NOMO-1 treated with dmso at 0.1 percent for 144 hours (cell line): ENCODE measurements at regions not wholly inside any gene's neighbourhood (a gene's known extent, or its start where the extent isn't known, plus 50 kb on each side); places are given as distances from the start of the nearest gene placed in this dataset.
"Not testable (repeated sequence)": the region's sequence is repeated elsewhere in the genome, so short reads cannot be mapped to it uniquely, and the experiment has no call there.

Source experiments
- DNase-seq: peaks from one replicate; lab custom pipeline; 2025; ENCODE audit not compliant: unreplicated experiment; lab: John Stamatoyannopoulos, UW

GRCh38 chr18:51520676-51521180 lies 323.2 kb upstream of the MEX3C start:
- no peak for DNase-seq

GRCh38 chr18:51522338-51522737 lies 324.9 kb upstream of the MEX3C start:
- no peak for DNase-seq

- DNase-seq: no peak
Measured at GRCh38 chr18:51522821-51523220, 325.3 kb upstream of the MEX3C start.

DNA sequence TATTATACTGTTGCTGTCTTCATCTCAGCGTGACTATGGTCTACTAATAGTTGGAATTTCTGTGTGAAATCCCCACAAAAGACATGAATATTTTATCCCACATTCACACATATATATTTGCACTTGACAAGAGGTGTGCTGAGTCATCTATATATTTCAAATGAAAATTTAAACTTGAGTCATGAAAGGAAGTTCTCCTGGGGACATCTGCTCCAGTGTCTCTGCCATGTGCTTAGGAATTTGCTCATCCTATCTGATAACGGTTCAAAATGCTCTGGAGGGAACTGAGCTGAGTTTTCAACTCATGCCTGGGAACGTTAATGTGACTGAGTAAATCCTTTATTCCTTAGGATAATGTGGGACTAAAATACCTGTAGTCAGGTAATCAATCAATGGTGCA lies 326.2 kb upstream of the MEX3C start:
- DNase-seq: no peak

GRCh38 chr18:51525453-51526225 lies 328.2 kb upstream of the MEX3C start:
- no peak for DNase-seq

GRCh38 chr18:51527826-51528225 lies 330.3 kb upstream of the MEX3C start:
- DNase-seq: no peak

- DNase-seq: no peak
Measured at GRCh38 chr18:51531501-51531900, 334.0 kb upstream of the MEX3C start.

DNA sequence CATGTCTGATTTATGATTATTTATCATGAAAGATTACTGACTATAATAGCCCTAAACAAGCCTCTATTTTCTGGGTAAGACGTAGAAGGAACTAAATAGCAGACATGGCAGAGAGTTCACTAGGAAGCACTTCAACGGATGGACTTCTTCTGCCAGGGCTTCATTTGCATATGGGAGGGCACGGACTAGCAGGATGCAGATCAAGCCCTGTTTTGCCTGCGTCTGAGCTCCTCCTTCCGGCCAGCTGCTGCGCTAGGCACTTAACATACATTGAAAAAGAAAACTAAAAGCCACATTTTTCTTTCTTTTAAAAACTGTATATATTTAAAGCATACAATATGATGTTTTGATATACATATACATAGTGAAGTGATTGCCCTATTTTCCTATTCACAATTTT lies 340.0 kb upstream of the MEX3C start:
- DNase-seq: no peak

GRCh38 chr18:51540562-51540961 lies 343.1 kb upstream of the MEX3C start:
- no peak for DNase-seq

DNA sequence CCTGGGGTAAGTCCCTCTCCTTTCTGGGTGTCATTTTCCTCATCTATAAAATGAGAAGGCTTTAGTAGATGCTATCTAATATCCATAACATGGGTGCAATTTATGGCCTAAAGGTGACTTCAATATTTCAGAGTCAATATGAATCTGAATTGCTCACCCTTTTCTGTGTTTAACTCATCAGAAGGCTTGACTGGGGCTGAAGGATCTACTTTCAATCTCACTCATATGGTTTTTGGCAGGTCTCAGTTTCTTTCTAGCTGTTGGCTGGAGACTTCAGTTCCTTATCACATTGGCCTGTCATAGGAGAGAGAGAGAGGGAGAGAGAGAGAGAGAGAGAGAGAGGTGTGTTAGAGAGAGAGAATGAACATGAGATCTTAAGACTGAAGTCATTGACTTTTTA lies 343.7 kb upstream of the MEX3C start:
- no peak for DNase-seq

DNA sequence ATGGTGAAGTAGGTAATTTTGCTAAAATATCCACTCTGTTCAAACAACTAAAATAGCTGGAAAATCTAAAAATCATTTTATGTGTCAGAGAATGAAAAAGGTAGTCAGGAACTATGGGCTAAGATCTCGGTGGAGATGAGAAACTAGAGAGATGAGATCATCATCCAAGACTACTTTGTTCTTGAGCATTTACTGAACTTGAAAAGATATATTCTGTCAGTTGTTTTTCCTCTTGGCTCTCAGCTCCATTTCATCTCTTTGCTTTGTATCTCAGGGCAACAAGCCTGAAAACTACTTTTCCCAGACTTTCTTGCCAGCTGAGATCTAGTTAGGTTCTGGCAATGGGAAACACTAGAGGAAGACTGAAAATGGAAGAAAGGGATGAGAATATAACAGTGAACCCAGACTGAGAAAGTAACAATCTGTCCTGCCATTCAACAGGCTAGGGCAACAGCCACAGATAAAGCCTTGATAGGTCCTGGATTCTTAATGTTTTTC lies 346.2 kb upstream of the MEX3C start:
- DNase-seq: no peak

DNA sequence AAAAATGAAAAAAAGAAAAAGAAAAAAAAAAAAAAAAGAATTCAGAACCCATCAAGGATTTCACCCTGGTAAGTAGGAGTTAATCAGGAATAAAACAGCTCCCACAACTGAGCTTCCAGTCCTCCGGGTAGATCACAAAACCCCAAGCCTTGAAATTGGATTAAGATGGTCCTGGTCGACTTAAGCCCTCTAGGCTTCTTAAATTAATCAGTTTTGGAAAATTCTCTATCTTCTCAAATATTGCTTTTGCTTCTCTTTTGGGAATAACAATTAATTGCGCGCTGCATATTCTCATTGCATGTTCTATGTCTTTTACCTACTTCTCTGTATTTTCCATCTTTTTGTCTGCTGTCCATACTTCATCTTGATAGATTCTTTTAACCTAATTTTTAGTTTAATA lies 348.0 kb upstream of the MEX3C start:
- no peak for DNase-seq

DNA sequence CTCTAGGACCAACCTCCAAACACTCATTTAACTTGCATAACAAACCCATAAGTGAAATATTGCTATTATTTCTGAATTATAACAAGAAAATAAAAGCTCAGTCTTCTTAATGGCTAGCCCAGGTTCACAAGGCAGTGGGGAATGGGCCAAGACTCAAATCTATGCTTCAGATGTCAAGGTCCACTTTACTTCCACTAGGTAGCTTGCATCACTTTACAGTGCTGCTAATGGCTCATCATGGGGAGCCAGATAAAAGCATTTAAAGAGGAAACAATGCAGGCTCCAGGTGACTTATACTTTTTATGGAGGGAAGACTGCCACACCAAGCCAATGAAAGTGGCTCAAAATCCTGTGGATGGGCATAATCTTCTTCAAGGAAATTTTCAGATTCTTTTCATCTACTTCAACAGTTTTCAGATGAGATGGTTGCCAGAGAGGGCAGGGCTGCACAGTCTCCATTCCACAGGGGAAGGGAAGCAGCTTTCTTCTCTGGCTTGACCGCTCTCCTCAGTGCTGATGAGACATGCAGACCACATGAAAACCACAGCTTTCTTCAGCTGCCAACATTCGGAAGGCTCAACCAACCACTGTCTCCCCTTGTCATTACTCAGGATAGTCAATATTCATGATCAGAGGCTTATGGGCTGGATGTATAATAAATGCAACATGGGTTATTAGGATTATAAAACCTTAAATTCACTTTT lies 361.9 kb upstream of the MEX3C start:
- DNase-seq: no peak

- DNase-seq: no peak
Measured at GRCh38 chr18:51559902-51560287, 362.4 kb upstream of the MEX3C start.

- DNase-seq: no peak
Measured at GRCh38 chr18:51561821-51562220, 364.3 kb upstream of the MEX3C start.

DNA sequence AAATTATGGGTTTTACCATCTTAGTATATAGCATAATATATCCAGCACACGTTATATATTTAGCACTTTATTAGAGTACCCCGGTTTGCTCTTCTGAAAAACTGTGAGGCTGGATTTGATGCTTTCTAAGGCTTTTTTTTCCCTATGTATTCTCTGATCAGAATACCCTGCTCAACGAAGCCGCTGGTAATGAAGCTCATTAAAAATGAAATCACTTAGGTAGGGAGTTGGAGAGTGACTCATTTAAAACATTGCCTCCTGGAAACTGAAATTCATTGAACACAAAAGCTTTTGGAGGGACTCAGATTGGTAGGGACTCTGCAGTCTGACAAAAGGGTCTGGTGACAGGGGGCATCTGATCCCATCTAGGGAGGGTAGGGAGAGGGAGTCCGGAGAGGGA lies 365.4 kb upstream of the MEX3C start:
- DNase-seq: no peak

DNA sequence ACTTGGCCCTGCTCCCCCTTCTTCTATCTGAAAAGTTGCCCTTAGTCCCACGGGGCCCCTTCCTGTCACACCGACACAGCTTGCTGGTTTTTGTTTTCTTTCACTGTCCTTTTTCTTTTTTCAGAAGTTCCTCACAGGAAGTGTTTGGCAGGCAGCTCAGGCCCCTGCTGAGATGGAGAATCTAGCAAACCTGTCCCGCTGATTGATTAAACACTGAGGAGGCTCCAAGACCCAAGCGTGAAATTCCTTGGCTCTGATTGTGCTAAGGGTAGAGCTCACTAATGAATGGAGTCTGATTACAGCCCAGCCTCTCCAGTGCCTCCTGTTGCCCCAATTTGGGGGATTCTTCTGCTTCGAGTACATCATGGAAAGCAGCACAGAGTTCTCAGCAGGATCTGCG lies 365.9 kb upstream of the MEX3C start:
- no peak for DNase-seq

DNA sequence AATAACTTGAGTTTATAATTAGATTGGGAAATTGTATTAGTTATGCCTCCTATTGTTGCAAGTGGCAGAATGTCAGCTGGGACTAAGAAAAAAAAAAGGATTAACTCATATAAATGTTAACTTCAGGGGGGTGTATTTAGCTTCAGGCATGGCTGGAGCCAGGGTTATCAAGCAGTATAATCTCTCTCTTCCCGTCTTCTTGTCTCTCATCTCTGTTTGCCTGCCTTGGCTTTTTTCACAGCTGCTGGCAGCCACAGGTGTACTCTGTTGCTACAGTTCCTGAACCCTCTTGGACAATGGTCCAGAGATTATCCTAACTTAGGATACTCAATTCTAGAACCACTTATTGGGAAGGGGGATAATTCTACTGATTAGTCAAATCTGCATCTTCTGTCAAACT lies 370.7 kb upstream of the MEX3C start:
- no peak for DNase-seq

DNA sequence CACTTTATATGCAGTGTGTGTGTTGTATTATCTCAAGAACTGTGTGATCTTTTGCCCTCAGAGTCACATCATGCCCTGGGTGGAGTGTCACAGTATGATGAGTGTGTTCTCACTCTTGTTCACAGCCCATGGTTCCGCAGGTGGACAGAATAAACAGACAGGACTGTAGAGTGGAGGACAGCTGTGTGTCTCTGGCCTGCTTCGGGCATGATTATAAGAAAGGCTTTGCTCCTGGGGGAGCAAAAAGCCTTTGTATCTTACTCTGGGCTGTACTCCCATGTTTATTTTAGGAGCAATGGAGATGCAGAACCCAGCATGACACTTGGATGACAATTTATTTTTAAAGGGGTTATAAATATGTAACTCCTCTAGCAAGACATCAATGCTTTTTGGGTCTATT lies 371.7 kb upstream of the MEX3C start:
- DNase-seq: no peak

- DNase-seq: no peak
Measured at GRCh38 chr18:51569561-51569960, 372.1 kb upstream of the MEX3C start.

DNA sequence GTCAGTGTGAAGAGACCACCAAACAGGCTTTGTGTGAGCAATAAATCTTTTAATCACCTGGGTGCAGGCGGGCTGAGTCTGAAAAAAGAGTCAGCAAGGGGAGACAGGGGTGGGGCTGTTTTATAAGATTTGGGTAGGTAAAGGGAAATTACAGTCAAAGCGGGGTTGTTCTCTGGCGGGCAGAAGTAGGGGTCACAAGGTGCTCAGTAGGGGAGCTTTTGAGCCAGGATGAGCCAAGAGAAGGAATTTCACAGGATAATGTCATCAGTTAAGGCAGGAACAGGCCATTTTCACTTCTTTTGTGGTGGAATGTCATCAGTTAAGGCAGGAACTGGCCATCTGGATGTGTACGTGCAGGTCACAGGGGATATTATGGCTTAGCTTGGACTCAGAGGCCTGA lies 372.6 kb upstream of the MEX3C start:
- not testable (repeated sequence) for DNase-seq

- not testable (repeated sequence) for DNase-seq
Measured at GRCh38 chr18:51573886-51574285, 376.4 kb upstream of the MEX3C start.
